Suprapubic skin (tissue), 4 donors: ENCODE measurements at regions not wholly inside any gene's neighbourhood (a gene's known extent, or its start where the extent isn't known, plus 50 kb on each side); places are given as distances from the start of the nearest gene placed in this dataset.

Source experiments
- POLR2A ChIP-seq, 2 donors: fragments of 450-650 bp; IDR thresholded peaks; one replicate each; pipeline ENCODE4 v1.6.1; 2017; ENCODE audit warnings: antibody characterized with exemption in 2 of 2, mild to moderate bottlenecking in 2 of 2, moderate library complexity in 2 of 2
- POLR2AphosphoS5 ChIP-seq, 3 donors: sonication (generic); formaldehyde crosslinking; IDR thresholded peaks; one replicate each; pipeline ENCODE4 v1.6.1; 2017; ENCODE audit warnings: antibody characterized with exemption in 3 of 3
- TF ChIP-seq, protein P1 (sequence below), 2 donors: fragments of 200-600 bp in 1 of 2; fragments of 450-650 bp in 1 of 2; sonication (generic) in 1 of 2; IDR thresholded peaks; one replicate each; pipeline ENCODE4 v1.5.1; 2016 to 2019; ENCODE audit warnings: antibody characterized with exemption in 2 of 2, mild to moderate bottlenecking in 1 of 2, moderate library complexity in 1 of 2

GRCh38 chr2:187644486-187644885 lies 90.3 kb upstream of the TFPI start:
- TF ChIP-seq POLR2AphosphoS5 (IDR thresholded peaks at IDR 0.05): no peak
- TF ChIP-seq POLR2A (IDR thresholded peaks at IDR 0.05): no peak
- TF ChIP-seq, protein P1, sequence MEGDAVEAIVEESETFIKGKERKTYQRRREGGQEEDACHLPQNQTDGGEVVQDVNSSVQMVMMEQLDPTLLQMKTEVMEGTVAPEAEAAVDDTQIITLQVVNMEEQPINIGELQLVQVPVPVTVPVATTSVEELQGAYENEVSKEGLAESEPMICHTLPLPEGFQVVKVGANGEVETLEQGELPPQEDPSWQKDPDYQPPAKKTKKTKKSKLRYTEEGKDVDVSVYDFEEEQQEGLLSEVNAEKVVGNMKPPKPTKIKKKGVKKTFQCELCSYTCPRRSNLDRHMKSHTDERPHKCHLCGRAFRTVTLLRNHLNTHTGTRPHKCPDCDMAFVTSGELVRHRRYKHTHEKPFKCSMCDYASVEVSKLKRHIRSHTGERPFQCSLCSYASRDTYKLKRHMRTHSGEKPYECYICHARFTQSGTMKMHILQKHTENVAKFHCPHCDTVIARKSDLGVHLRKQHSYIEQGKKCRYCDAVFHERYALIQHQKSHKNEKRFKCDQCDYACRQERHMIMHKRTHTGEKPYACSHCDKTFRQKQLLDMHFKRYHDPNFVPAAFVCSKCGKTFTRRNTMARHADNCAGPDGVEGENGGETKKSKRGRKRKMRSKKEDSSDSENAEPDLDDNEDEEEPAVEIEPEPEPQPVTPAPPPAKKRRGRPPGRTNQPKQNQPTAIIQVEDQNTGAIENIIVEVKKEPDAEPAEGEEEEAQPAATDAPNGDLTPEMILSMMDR (IDR thresholded peaks at IDR 0.05): no peak
